Activated B cell treated with CpG ODN at 0.5 μM for 24 hours (primary cell): ENCODE measurements at regions not wholly inside any gene's neighbourhood (a gene's known extent, or its start where the extent isn't known, plus 50 kb on each side); places are given as distances from the start of the nearest gene placed in this dataset.

Source experiments
- ATAC-seq: fragments of 200-7000 bp; cut with Tn5 transposase; one replicate; pipeline ENCODE4 v1.10.0; 2021; ENCODE audit warnings: low read depth, mild to moderate bottlenecking, moderate library complexity
- CTCF ChIA-PET: fragments of 350-600 bp; sonication (Branson Sonifier 250); formaldehyde crosslinking; loops from one replicate; lab custom pipeline; 2021; ENCODE audit warnings: antibody characterized with exemption; lab: Charles Lee
- POLR2A ChIA-PET: fragments of 350-600 bp; sonication (Branson Sonifier 250); formaldehyde crosslinking; loops from one replicate; lab custom pipeline; 2021; ENCODE audit warnings: antibody characterized with exemption; lab: Charles Lee
- DNase-seq: peaks from one replicate; pipeline ENCODE4 v3.0.0; 2022
- H3K27ac Mint-ChIP-seq: one replicate; pipeline ENCODE4 v1.8.0; 2020; ENCODE audit warnings: mixed read lengths
- H3K27me3 Mint-ChIP-seq: one replicate; pipeline ENCODE4 v1.8.0; 2021; ENCODE audit warnings: mixed read lengths
- H3K36me3 Mint-ChIP-seq: one replicate; pipeline ENCODE4 v1.8.0; 2021; ENCODE audit warnings: low read depth, mixed read lengths
- H3K4me1 Mint-ChIP-seq: one replicate; pipeline ENCODE4 v1.8.0; 2021; ENCODE audit warnings: mixed read lengths
- H3K4me3 Mint-ChIP-seq: one replicate; pipeline ENCODE4 v1.8.0; 2020; ENCODE audit warnings: mild to moderate bottlenecking, mixed read lengths
- H3K9me3 Mint-ChIP-seq: one replicate; pipeline ENCODE4 v1.8.0; 2020; ENCODE audit warnings: mixed read lengths
- intact Hi-C: fragments of 100-400 bp; cut with micrococcal nuclease; formaldehyde crosslinking; loops from one replicate; pipeline ENCODE4 v1.15.1; 2024
- TF ChIP-seq, protein P1 (sequence below): fragments of 200-600 bp; IDR thresholded peaks from one replicate; pipeline ENCODE4 v1.8.0; 2022; ENCODE audit warnings: antibody characterized with exemption, mild to moderate bottlenecking

DNA sequence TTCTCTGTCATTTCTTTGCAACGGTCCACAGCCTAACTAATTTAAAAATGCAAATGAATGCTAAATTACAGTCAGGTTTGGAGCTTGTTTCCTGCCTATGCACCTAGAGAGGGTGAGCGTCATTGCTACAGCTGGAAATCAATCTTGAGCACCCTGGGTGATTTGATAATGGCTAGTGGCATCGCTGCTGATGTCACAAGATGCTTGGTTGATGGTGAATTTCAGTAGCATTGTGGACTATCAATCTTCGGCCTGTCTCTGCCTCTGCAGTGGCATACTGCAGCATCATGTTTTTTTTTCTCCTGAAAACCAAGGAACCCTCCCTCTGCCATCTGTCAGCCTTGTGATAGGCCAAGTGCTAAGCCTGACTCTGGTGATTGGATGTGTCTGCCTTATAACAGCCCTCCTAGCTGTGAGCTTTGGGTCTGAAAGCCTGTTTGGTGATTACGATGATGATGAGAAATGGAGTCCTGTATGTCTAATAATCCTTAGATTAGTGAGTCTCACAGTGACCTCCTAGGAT is 75.3 kb downstream of the NMUR2 start:
- intact Hi-C loops = no loop called here
- no peaks in the 10 kb centered on the region for H3K36me3 Mint-ChIP-seq
- H3K27me3 Mint-ChIP-seq = no peaks in the 10 kb centered on the region
- peaks cover 5% of the 10 kb centered on the region for H3K9me3 Mint-ChIP-seq
- ChIA-PET CTCF (no interaction called here), POLR2A (no interaction called here)
- TF ChIP-seq, protein P1, sequence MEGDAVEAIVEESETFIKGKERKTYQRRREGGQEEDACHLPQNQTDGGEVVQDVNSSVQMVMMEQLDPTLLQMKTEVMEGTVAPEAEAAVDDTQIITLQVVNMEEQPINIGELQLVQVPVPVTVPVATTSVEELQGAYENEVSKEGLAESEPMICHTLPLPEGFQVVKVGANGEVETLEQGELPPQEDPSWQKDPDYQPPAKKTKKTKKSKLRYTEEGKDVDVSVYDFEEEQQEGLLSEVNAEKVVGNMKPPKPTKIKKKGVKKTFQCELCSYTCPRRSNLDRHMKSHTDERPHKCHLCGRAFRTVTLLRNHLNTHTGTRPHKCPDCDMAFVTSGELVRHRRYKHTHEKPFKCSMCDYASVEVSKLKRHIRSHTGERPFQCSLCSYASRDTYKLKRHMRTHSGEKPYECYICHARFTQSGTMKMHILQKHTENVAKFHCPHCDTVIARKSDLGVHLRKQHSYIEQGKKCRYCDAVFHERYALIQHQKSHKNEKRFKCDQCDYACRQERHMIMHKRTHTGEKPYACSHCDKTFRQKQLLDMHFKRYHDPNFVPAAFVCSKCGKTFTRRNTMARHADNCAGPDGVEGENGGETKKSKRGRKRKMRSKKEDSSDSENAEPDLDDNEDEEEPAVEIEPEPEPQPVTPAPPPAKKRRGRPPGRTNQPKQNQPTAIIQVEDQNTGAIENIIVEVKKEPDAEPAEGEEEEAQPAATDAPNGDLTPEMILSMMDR = no peak
- no peak overlapping the region for H3K27ac Mint-ChIP-seq
- DNase-seq (no peak), ATAC-seq (no peak)
- no peaks in the 10 kb centered on the region for H3K4me1 Mint-ChIP-seq
- H3K4me3 Mint-ChIP-seq = no peak overlapping the region

DNA sequence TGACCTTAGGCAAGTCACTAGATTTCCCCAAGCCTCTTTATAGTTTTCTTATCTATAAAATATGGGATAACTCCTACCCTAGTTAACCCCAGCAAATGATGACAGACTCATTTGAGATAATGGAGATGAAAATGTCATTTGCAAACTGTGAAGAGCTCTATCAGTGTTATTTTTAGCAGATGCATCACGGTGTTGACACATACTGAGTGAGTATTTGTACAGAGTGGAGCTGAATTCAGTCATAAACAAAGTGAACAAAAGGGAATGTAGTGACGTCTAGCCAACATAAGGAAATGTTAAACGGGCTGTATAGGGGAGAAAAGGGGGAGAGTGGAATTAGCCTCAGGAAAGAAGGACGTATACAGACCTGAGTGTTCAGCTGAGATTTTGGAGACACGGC is 75.9 kb downstream of the NMUR2 start:
- H3K36me3 Mint-ChIP-seq = no peaks in the 10 kb centered on the region
- TF ChIP-seq, protein P1 = no peak
- CTCF ChIA-PET = no interaction called here
- intact Hi-C loops = no loop called here
- H3K4me1 Mint-ChIP-seq = no peaks in the 10 kb centered on the region
- POLR2A ChIA-PET = no interaction called here
- no peak overlapping the region for H3K27ac Mint-ChIP-seq
- H3K9me3 Mint-ChIP-seq = peaks cover 5% of the 10 kb centered on the region
- ATAC-seq (no peak), DNase-seq (no peak)
- no peak overlapping the region for H3K4me3 Mint-ChIP-seq
- no peaks in the 10 kb centered on the region for H3K27me3 Mint-ChIP-seq

DNA sequence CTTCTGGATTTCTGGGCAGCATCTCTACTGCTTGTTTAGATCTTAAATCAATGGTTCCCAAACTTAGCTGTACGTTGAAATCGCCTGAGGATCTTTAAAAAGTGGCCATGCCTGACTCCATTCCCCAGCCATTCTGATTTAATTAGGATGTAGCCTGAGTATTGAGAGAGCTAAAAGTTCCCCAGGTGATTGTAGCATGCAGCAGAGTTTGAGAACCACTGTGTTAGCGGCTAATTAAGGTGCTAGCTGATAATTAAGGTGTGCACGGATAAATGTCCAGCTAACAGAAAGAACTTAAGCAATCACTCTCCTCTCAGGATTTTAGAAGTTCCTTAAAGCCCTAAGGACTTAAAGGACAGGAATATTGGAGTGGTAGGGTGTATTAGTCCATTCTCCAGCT is 89.1 kb downstream of the NMUR2 start:
- ATAC-seq (no peak), DNase-seq (no peak)
- Mint-ChIP-seq H3K27me3 (no peaks in the 10 kb centered on the region), H3K27ac (no peak overlapping the region), H3K9me3 (no peaks in the 10 kb centered on the region), H3K36me3 (no peaks in the 10 kb centered on the region), H3K4me3 (no peak overlapping the region), H3K4me1 (no peaks in the 10 kb centered on the region)
- ChIA-PET CTCF (no interaction called here), POLR2A (no interaction called here)
- TF ChIP-seq, protein P1 = no peak
- intact Hi-C loops = no loop called here

DNA sequence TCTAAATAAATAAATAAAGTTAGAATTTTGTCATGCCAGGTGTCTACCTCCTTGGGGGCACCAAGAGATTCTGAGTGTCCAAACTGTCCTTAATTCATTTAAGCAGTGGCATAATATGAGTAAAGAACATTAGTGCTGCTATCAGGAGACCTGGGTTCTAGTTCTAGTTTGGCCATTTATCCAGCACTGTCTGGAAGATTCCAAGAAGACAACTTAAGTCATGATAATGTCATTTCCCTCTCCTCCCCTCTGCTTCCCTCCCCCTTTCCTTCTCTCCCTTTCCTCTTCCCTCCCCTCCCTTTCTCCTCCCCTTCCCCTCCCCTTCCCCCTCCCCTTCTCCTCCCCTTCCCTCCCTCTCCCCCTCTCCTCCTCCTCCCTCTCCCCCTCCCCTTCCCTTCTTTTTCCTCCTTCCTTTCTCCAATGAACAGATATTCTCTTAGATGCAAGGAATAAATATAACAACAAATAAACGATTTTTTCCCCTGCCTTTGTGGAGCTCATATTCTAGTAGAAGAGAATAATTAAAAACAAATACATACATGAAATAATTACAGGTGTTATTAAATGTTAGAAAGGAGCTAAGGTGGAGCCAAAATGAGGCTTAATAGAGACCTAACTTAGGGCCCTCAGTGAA is 90.8 kb downstream of the NMUR2 start:
- no peak for ATAC-seq
- no peaks in the 10 kb centered on the region for H3K27me3 Mint-ChIP-seq
- intact Hi-C loops = no loop called here
- no peaks in the 10 kb centered on the region for H3K9me3 Mint-ChIP-seq
- no peak overlapping the region for H3K4me3 Mint-ChIP-seq
- TF ChIP-seq, protein P1 = no peak
- ChIA-PET CTCF (no interaction called here), POLR2A (no interaction called here)
- H3K4me1 Mint-ChIP-seq = no peaks in the 10 kb centered on the region
- H3K27ac Mint-ChIP-seq = no peak overlapping the region
- no peak for DNase-seq
- H3K36me3 Mint-ChIP-seq = no peaks in the 10 kb centered on the region

DNA sequence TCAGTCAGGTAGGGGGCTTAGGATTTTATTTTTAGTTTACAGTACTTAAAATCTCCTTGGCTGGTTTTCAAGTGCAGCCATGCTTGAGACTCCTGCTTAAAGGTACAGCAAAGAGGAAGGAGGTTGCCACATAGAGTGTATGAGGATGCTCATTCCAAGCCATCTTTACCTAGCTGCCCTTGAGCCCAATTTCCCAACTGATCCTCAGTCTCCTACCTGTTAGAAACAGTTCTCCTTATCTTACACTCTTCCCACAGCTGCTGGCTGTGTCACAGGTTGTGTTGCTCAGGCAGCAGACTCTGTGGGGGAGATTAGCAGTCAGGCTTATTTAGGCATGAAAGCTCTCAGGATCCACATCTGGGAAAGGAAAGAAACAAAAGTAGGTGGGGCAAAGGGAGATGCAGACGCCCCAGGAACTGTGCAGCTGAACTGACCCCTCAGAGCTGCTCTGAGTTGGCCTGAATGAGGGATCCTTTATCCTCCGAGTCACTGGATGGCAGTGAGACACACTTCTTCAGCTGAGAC is 95.1 kb downstream of the NMUR2 start:
- DNase-seq = no peak
- ChIA-PET POLR2A (no interaction called here), CTCF (no interaction called here)
- Mint-ChIP-seq H3K36me3 (no peaks in the 10 kb centered on the region), H3K27me3 (no peaks in the 10 kb centered on the region), H3K9me3 (no peaks in the 10 kb centered on the region), H3K4me3 (no peak overlapping the region), H3K27ac (no peak overlapping the region), H3K4me1 (no peaks in the 10 kb centered on the region)
- intact Hi-C loops = no loop called here
- TF ChIP-seq, protein P1 = no peak
- ATAC-seq = no peak
